H9 (cell line): ENCODE measurements at regions not wholly inside any gene's neighbourhood (a gene's known extent, or its start where the extent isn't known, plus 50 kb on each side); places are given as distances from the start of the nearest gene placed in this dataset.

Experiments
- DNase-seq: peaks from one replicate; pipeline ENCODE4 v3.0.0-alpha.2; 2017
- H2AFZ ChIP-seq: one replicate; pipeline ENCODE4 v1.6.1; 2013; ENCODE audit warnings: mild to moderate bottlenecking, low read length, control low read depth, moderate library complexity
- H2AK5ac ChIP-seq: 2 replicates; pipeline ENCODE4 v1.6.1; 2013; ENCODE audit warnings: low read length, control low read depth, mixed read lengths; ENCODE audit not compliant: insufficient read length
- H2BK120ac ChIP-seq: one replicate; pipeline ENCODE4 v1.6.1; 2013; ENCODE audit warnings: low read depth, mild to moderate bottlenecking, low read length, control low read depth, inconsistent platforms; ENCODE audit not compliant: poor library complexity, severe bottlenecking
- H2BK12ac ChIP-seq: 2 replicates; pipeline ENCODE4 v1.6.1; 2013; ENCODE audit warnings: low read length, control low read depth, mixed read lengths, low read depth; ENCODE audit not compliant: insufficient read length
- H2BK15ac ChIP-seq: 2 replicates; pipeline ENCODE4 v1.6.1; 2013; ENCODE audit warnings: low read depth, low read length, control low read depth
- H2BK20ac ChIP-seq: one replicate; pipeline ENCODE4 v1.6.1; 2013; ENCODE audit warnings: low read depth, mild to moderate bottlenecking, low read length, control low read depth, inconsistent platforms; ENCODE audit not compliant: poor library complexity, severe bottlenecking
- H2BK5ac ChIP-seq: 2 replicates; pipeline ENCODE4 v1.6.1; 2013; ENCODE audit warnings: low read length, control low read depth, mixed read lengths; ENCODE audit not compliant: insufficient read length
- H3K14ac ChIP-seq: 2 replicates; pipeline ENCODE4 v1.6.1; 2013; ENCODE audit warnings: low read length, control low read depth; ENCODE audit not compliant: insufficient read depth
- H3K18ac ChIP-seq: 2 replicates; pipeline ENCODE4 v1.6.1; 2013; ENCODE audit warnings: low read depth, mild to moderate bottlenecking, mixed read lengths, low read length, control low read depth; ENCODE audit not compliant: insufficient read length
- H3K23ac ChIP-seq: 2 replicates; pipeline ENCODE4 v1.6.1; 2013; ENCODE audit warnings: low read length, control low read depth, mixed read lengths, low read depth; ENCODE audit not compliant: insufficient read length
- H3K23me2 ChIP-seq: 2 replicates; pipeline ENCODE4 v1.6.1; 2013; ENCODE audit warnings: low read depth, mild to moderate bottlenecking, mixed read lengths, low read length, control low read depth; ENCODE audit not compliant: insufficient read length, poor library complexity, severe bottlenecking
- H3K27ac ChIP-seq: 2 replicates; pipeline ENCODE4 v1.5.1; 2013; ENCODE audit warnings: low read length, control low read depth, mixed read lengths, low read depth; ENCODE audit not compliant: insufficient read length
- H3K27me3 ChIP-seq: 2 replicates; pipeline ENCODE4 v1.6.1; 2013; ENCODE audit warnings: low read length, control low read depth, inconsistent platforms; ENCODE audit not compliant: insufficient read depth
- H3K4ac ChIP-seq: 2 replicates; pipeline ENCODE4 v1.6.1; 2013; ENCODE audit warnings: low read depth, mild to moderate bottlenecking, control low read depth, inconsistent platforms, low read length, moderate library complexity
- H3K4me1 ChIP-seq: 2 replicates; pipeline ENCODE4 v1.6.1; 2013; ENCODE audit warnings: low read length, control low read depth, inconsistent platforms; ENCODE audit not compliant: insufficient read depth
- H3K4me2 ChIP-seq: 2 replicates; pipeline ENCODE4 v1.6.1; 2013; ENCODE audit warnings: low read length, control low read depth, mixed read lengths; ENCODE audit not compliant: insufficient read length, insufficient read depth
- H3K56ac ChIP-seq: 2 replicates; pipeline ENCODE4 v1.6.1; 2013; ENCODE audit warnings: low read depth, mild to moderate bottlenecking, mixed read lengths, low read length, control low read depth; ENCODE audit not compliant: insufficient read length
- H3K79me1 ChIP-seq: 2 replicates; pipeline ENCODE4 v1.6.1; 2013; ENCODE audit warnings: low read depth, mild to moderate bottlenecking, moderate library complexity, low read length, control low read depth, inconsistent platforms; ENCODE audit not compliant: insufficient read depth, poor library complexity, severe bottlenecking
- H3K79me2 ChIP-seq: 2 replicates; pipeline ENCODE4 v1.6.1; 2013; ENCODE audit warnings: low read length, control low read depth, inconsistent platforms; ENCODE audit not compliant: insufficient read depth
- H3K9ac ChIP-seq: 2 replicates; pipeline ENCODE4 v1.6.1; 2013; ENCODE audit warnings: low read length, control low read depth, mixed read lengths; ENCODE audit not compliant: insufficient read length; ENCODE audit errors: extremely low read depth
- H3K9me3 ChIP-seq: one replicate; pipeline ENCODE4 v1.6.1; 2013; ENCODE audit warnings: low read depth, low read length, inconsistent platforms; ENCODE audit not compliant: control insufficient read depth
- H3T11ph ChIP-seq: one replicate; pipeline ENCODE4 v1.6.1; 2013; ENCODE audit warnings: mild to moderate bottlenecking, low read length, control low read depth, inconsistent platforms
- H4K20me1 ChIP-seq: one replicate; pipeline ENCODE4 v1.6.1; 2013; ENCODE audit not compliant: control insufficient read depth, insufficient read length, insufficient read depth
- H4K5ac ChIP-seq: 2 replicates; pipeline ENCODE4 v1.6.1; 2013; ENCODE audit warnings: low read depth, mild to moderate bottlenecking, mixed read lengths, low read length, control low read depth; ENCODE audit not compliant: insufficient read length
- H4K8ac ChIP-seq: replicated peaks from 2 replicates; pipeline ENCODE4 v1.6.1; 2013; ENCODE audit warnings: low read length, control low read depth, mixed read lengths, low read depth; ENCODE audit not compliant: insufficient read length
- H4K91ac ChIP-seq: 2 replicates; pipeline ENCODE4 v1.6.1; 2013; ENCODE audit warnings: low read depth, mild to moderate bottlenecking, moderate library complexity, mixed read lengths, low read length, control low read depth; ENCODE audit not compliant: insufficient read length
- H3K27ac Mint-ChIP-seq, 3 experiments: 2 replicates in 2 of 3; 3 replicates in 1 of 3; pipeline ENCODE4 v1.8.0; 2020 to 2021; ENCODE audit warnings: mixed read lengths in 3 of 3, mild to moderate bottlenecking in 1 of 3, moderate library complexity in 1 of 3
- H3K27me3 Mint-ChIP-seq: 2 replicates; pipeline ENCODE4 v1.8.0; 2021; ENCODE audit warnings: low read depth, mild to moderate bottlenecking, moderate library complexity, mixed read lengths
- H3K36me3 Mint-ChIP-seq, 3 experiments: 2 replicates in 2 of 3; 3 replicates in 1 of 3; pipeline ENCODE4 v1.8.0; 2020 to 2021; ENCODE audit warnings: low read depth in 3 of 3, mixed read lengths in 3 of 3; ENCODE audit not compliant: insufficient read depth in 1 of 3
- H3K4me1 Mint-ChIP-seq, 2 experiments: 2 replicates each; pipeline ENCODE4 v1.8.0; 2020; ENCODE audit warnings: mixed read lengths in 2 of 2
- H3K4me3 Mint-ChIP-seq, 2 experiments: 2 replicates in 1 of 2; 3 replicates in 1 of 2; pipeline ENCODE4 v1.8.0; 2020 to 2021; ENCODE audit warnings: mild to moderate bottlenecking in 2 of 2, mixed read lengths in 2 of 2, moderate library complexity in 1 of 2
- H3K9me3 Mint-ChIP-seq, 2 experiments: 2 replicates in 1 of 2; 3 replicates in 1 of 2; pipeline ENCODE4 v1.8.0; 2020; ENCODE audit warnings: mild to moderate bottlenecking in 2 of 2, mixed read lengths in 2 of 2, moderate library complexity in 1 of 2
- WGBS: extraction: QIAGEN DNeasy Blood & Tissue Kit; methylation state at CpG from one replicate; pipeline ENCODE4 v1.1.7; 2013; ENCODE audit warnings: missing lambda C conversion rate, low lambda C conversion rate, mixed read lengths; ENCODE audit not compliant: insufficient read length; ENCODE audit errors: extremely low coverage; 5-methylcytosine and 5-hydroxymethylcytosine counted together
- TF ChIP-seq, protein P1 (sequence below): fragments of 200-600 bp; sonication (generic); conservative IDR thresholded peaks from 3 replicates; pipeline ENCODE4 v1.8.0; 2021; ENCODE audit warnings: antibody characterized with exemption, mild to moderate bottlenecking

DNA sequence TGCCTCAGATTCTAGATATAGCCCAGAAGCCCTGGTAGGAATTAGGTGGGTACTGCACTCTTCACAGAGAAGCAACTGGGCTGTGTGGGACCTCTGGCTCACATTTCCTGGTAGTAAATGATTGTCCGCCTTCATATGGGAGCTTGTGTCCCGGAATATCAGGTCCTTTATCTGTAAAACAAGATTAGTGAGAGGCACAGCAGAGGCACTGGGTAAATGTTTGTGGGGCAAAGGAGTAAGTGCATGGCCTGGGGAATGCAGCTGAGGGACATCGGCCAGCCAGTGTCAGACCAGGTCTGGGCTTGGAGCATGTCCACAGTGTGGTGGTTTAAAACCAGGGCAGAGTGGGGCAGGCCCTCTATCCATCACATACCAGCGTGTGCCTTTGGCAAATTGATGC, 323.3 kb upstream of the ZMIZ1 start:
- no peaks in the 10 kb centered on the region for H3K79me1 ChIP-seq
- H3K23me2 ChIP-seq: no peaks in the 10 kb centered on the region
- peak overlapping the region in 1 of 3 experiments; percentile 38; a peak in 1 of 7 replicates for H3K27ac Mint-ChIP-seq
- no peaks in the 10 kb centered on the region for H3K36me3 Mint-ChIP-seq
- H2BK5ac ChIP-seq: no peak overlapping the region
- no peak overlapping the region for H4K91ac ChIP-seq
- no peaks in the 10 kb centered on the region; a peak in 2 of 5 replicates for H3K9me3 Mint-ChIP-seq
- no peaks in the 10 kb centered on the region for H3K9me3 ChIP-seq
- no peak overlapping the region for H3K23ac ChIP-seq
- no peak overlapping the region for H4K5ac ChIP-seq
- no peak overlapping the region for H3K56ac ChIP-seq
- no peaks in the 10 kb centered on the region for H4K20me1 ChIP-seq
- H3K9ac ChIP-seq: no peak overlapping the region
- no peaks in the 10 kb centered on the region for H3K79me2 ChIP-seq
- H2BK15ac ChIP-seq: no peak overlapping the region
- H3K27me3 ChIP-seq: no peaks in the 10 kb centered on the region
- no peak overlapping the region for H3T11ph ChIP-seq
- H4K8ac ChIP-seq: no peak overlapping the region
- peaks cover 15 to 16% of the 10 kb centered on the region in 2 experiments for H3K4me1 Mint-ChIP-seq
- no peak overlapping the region for H3K4me3 Mint-ChIP-seq
- no peak overlapping the region for H2BK20ac ChIP-seq
- H3K4me1 ChIP-seq: no peaks in the 10 kb centered on the region
- H2BK12ac ChIP-seq: no peak overlapping the region
- no peak overlapping the region for H3K27ac ChIP-seq
- no peak overlapping the region for H3K4me2 ChIP-seq
- no peak overlapping the region for H2AFZ ChIP-seq
- no peak overlapping the region for H2AK5ac ChIP-seq
- H3K14ac ChIP-seq: no peak overlapping the region
- H3K18ac ChIP-seq: no peak overlapping the region
- H3K27me3 Mint-ChIP-seq: peaks cover 13% of the 10 kb centered on the region
- H2BK120ac ChIP-seq: no peak overlapping the region
- TF ChIP-seq, protein P1, sequence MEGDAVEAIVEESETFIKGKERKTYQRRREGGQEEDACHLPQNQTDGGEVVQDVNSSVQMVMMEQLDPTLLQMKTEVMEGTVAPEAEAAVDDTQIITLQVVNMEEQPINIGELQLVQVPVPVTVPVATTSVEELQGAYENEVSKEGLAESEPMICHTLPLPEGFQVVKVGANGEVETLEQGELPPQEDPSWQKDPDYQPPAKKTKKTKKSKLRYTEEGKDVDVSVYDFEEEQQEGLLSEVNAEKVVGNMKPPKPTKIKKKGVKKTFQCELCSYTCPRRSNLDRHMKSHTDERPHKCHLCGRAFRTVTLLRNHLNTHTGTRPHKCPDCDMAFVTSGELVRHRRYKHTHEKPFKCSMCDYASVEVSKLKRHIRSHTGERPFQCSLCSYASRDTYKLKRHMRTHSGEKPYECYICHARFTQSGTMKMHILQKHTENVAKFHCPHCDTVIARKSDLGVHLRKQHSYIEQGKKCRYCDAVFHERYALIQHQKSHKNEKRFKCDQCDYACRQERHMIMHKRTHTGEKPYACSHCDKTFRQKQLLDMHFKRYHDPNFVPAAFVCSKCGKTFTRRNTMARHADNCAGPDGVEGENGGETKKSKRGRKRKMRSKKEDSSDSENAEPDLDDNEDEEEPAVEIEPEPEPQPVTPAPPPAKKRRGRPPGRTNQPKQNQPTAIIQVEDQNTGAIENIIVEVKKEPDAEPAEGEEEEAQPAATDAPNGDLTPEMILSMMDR: no peak
- no peak overlapping the region for H3K4ac ChIP-seq
- WGBS: no CpG with 5 or more reads among the region's 4 CpGs
- DNase-seq: no peak
